Left ventricle myocardium inferior (tissue), 1 donor: ENCODE measurements at regions not wholly inside any gene's neighbourhood (a gene's known extent, or its start where the extent isn't known, plus 50 kb on each side); places are given as distances from the start of the nearest gene placed in this dataset.
"Not testable (repeated sequence)": the region's sequence is repeated elsewhere in the genome, so short reads cannot be mapped to it uniquely, and the experiment has no call there.

Experiments
- DNase-seq: peaks from one replicate; pipeline ENCODE4 v3.0.0-alpha.2; 2020
- H3K27ac ChIP-seq: fragments of 200-600 bp; replicated peaks from 2 replicates; pipeline ENCODE4 v1.8.0; 2021
- H3K27me3 ChIP-seq: fragments of 200-600 bp; 2 replicates; pipeline ENCODE4 v1.8.0; 2021; ENCODE audit warnings: low read depth
- H3K36me3 ChIP-seq: fragments of 200-600 bp; 2 replicates; pipeline ENCODE4 v1.8.0; 2021
- H3K4me1 ChIP-seq: fragments of 200-600 bp; 2 replicates; pipeline ENCODE4 v1.8.0; 2021
- H3K4me3 ChIP-seq: fragments of 200-600 bp; 2 replicates; pipeline ENCODE4 v1.8.0; 2021; ENCODE audit warnings: mild to moderate bottlenecking, moderate library complexity
- H3K9me3 ChIP-seq: fragments of 200-600 bp; replicated peaks from 2 replicates; pipeline ENCODE4 v1.8.0; 2021
- intact Hi-C: fragments of 100-400 bp; cut with micrococcal nuclease; formaldehyde crosslinking; loops from one replicate; pipeline ENCODE4 v1.11.0; 2022
- TF ChIP-seq, protein P1 (sequence below): fragments of 200-600 bp; IDR thresholded peaks from 2 replicates; pipeline ENCODE4 v1.8.0; 2021; ENCODE audit warnings: antibody characterized with exemption, mild to moderate bottlenecking, borderline replicate concordance
- donor health status: DM: no; HTN: yes; CAD: no; lungs with severe emphysema.

- Histone ChIP-seq H3K4me1 (no peaks in the 10 kb centered on the region), H3K4me3 (no peak overlapping the region), H3K27me3 (no peaks in the 10 kb centered on the region), H3K27ac (no peak overlapping the region), H3K9me3 (no peaks in the 10 kb centered on the region), H3K36me3 (no peaks in the 10 kb centered on the region)
- TF ChIP-seq, protein P1, sequence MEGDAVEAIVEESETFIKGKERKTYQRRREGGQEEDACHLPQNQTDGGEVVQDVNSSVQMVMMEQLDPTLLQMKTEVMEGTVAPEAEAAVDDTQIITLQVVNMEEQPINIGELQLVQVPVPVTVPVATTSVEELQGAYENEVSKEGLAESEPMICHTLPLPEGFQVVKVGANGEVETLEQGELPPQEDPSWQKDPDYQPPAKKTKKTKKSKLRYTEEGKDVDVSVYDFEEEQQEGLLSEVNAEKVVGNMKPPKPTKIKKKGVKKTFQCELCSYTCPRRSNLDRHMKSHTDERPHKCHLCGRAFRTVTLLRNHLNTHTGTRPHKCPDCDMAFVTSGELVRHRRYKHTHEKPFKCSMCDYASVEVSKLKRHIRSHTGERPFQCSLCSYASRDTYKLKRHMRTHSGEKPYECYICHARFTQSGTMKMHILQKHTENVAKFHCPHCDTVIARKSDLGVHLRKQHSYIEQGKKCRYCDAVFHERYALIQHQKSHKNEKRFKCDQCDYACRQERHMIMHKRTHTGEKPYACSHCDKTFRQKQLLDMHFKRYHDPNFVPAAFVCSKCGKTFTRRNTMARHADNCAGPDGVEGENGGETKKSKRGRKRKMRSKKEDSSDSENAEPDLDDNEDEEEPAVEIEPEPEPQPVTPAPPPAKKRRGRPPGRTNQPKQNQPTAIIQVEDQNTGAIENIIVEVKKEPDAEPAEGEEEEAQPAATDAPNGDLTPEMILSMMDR, result no peak
- no peak for DNase-seq
- intact Hi-C loops, result no loop called here
Observed at GRCh38 chr4:31737419-31737818, 1017.2 kb downstream of the PCDH7 start.

GRCh38 chr4:31741326-31741725 lies 1021.2 kb downstream of the PCDH7 start:
- H3K27me3 ChIP-seq, result no peaks in the 10 kb centered on the region
- H3K4me1 ChIP-seq, result no peaks in the 10 kb centered on the region
- H3K9me3 ChIP-seq, result no peaks in the 10 kb centered on the region
- H3K36me3 ChIP-seq, result no peaks in the 10 kb centered on the region
- TF ChIP-seq, protein P1, result no peak
- DNase-seq, result no peak
- intact Hi-C loops, result no loop called here
- no peak overlapping the region for H3K4me3 ChIP-seq
- no peak overlapping the region for H3K27ac ChIP-seq

DNA sequence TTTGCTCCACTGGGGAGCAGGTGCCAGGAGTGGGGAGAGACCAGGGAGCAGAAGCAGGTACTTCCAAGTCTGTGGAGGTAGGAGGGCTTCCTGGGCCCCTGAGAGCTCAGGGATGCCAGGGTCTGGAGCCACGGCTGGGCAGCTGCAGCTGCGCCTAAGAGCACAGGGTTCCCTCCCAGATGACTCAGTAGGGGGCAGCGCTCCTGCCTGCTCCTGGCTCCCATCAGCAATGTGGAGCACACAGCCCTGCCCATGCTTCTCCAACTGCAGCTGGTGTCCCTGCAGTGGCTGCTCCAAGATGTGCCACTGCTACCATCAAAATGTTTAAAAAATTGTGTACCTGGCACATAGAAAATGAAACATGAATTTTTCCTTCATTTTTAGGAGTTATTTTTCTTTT lies 1028.2 kb downstream of the PCDH7 start:
- H3K36me3 ChIP-seq, result no peaks in the 10 kb centered on the region
- intact Hi-C loops, result no loop called here
- H3K4me1 ChIP-seq, result no peaks in the 10 kb centered on the region
- DNase-seq, result no peak
- H3K4me3 ChIP-seq, result no peak overlapping the region
- H3K27me3 ChIP-seq, result no peaks in the 10 kb centered on the region
- peaks cover 8% of the 10 kb centered on the region for H3K9me3 ChIP-seq
- no peak overlapping the region for H3K27ac ChIP-seq
- TF ChIP-seq, protein P1, result no peak

- H3K36me3 ChIP-seq, H3K27me3 ChIP-seq, H3K4me3 ChIP-seq, intact Hi-C loops, H3K4me1 ChIP-seq, H3K27ac ChIP-seq, DNase-seq, H3K9me3 ChIP-seq: not testable (repeated sequence)
Observed at GRCh38 chr4:31750581-31750980, 1030.4 kb downstream of the PCDH7 start.

GRCh38 chr4:31755751-31756150 lies 1035.6 kb downstream of the PCDH7 start:
- no peaks in the 10 kb centered on the region for H3K36me3 ChIP-seq
- H3K4me3 ChIP-seq, result no peak overlapping the region
- no peak overlapping the region for H3K27ac ChIP-seq
- no peak for DNase-seq
- no peaks in the 10 kb centered on the region for H3K4me1 ChIP-seq
- H3K9me3 ChIP-seq, result peaks cover 6% of the 10 kb centered on the region
- TF ChIP-seq, protein P1, result no peak
- H3K27me3 ChIP-seq, result no peaks in the 10 kb centered on the region
- intact Hi-C loops, result no loop called here

DNA sequence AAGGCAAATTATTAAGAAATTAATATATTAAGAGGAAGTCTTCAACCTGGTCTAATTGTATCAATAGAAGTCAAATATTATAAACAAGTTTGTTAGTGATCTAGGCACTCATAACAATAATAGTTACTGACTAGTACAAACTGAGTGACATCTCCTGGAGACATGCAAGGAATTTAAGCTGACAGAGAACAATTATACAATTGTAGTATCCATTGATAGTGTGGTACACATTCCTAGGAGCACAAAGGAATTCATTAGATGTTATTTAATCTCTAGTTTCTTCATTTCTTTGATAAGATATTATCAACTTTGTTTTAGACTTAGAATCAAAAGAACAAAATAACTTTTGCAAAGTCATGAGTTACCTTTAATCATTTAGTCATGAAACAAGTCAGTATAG lies 1048.6 kb downstream of the PCDH7 start:
- Histone ChIP-seq H3K4me1 (no peaks in the 10 kb centered on the region), H3K36me3 (no peaks in the 10 kb centered on the region), H3K9me3 (no peaks in the 10 kb centered on the region), H3K4me3 (no peak overlapping the region), H3K27me3 (no peaks in the 10 kb centered on the region), H3K27ac (no peak overlapping the region)
- TF ChIP-seq, protein P1, result no peak
- no peak for DNase-seq
- intact Hi-C loops, result no loop called here
